Activated CD4-positive, alpha-beta T cell treated with anti-CD3 and anti-CD28 coated beads for 36 hours (primary cell): ENCODE measurements at regions not wholly inside any gene's neighbourhood (a gene's known extent, or its start where the extent isn't known, plus 50 kb on each side); places are given as distances from the start of the nearest gene placed in this dataset.
"Not testable (repeated sequence)": the region's sequence is repeated elsewhere in the genome, so short reads cannot be mapped to it uniquely, and the experiment has no call there.

Source experiments
- ATAC-seq: fragments of 200-7000 bp; cut with Tn5 transposase; one replicate; pipeline ENCODE4 v1.10.0; 2021; ENCODE audit warnings: mild to moderate bottlenecking, moderate library complexity
- CTCF ChIA-PET: fragments of 350-600 bp; sonication (Branson Sonifier 250); formaldehyde crosslinking; loops from one replicate; lab custom pipeline; 2021; ENCODE audit warnings: antibody characterized with exemption; lab: Charles Lee
- POLR2A ChIA-PET: fragments of 350-600 bp; sonication (Branson Sonifier 250); formaldehyde crosslinking; loops from one replicate; lab custom pipeline; 2021; ENCODE audit warnings: antibody characterized with exemption, inconsistent platforms; lab: Charles Lee
- DNase-seq: peaks from one replicate; pipeline ENCODE4 v3.0.0-alpha.2; 2020
- H3K27ac Mint-ChIP-seq: one replicate; pipeline ENCODE4 v1.8.0; 2021; ENCODE audit warnings: mixed read lengths
- H3K27me3 Mint-ChIP-seq: one replicate; pipeline ENCODE4 v1.8.0; 2021; ENCODE audit warnings: mixed read lengths
- H3K36me3 Mint-ChIP-seq: one replicate; pipeline ENCODE4 v1.8.0; 2021; ENCODE audit warnings: low read depth, mixed read lengths
- H3K4me1 Mint-ChIP-seq: one replicate; pipeline ENCODE4 v1.8.0; 2021; ENCODE audit warnings: mixed read lengths
- H3K4me3 Mint-ChIP-seq: one replicate; pipeline ENCODE4 v1.8.0; 2021; ENCODE audit warnings: mild to moderate bottlenecking, moderate library complexity, mixed read lengths
- H3K9me3 Mint-ChIP-seq: one replicate; pipeline ENCODE4 v1.8.0; 2021; ENCODE audit warnings: low read depth, mixed read lengths
- intact Hi-C, 2 experiments: fragments of 100-400 bp; cut with DNase I in 1 of 2; cut with micrococcal nuclease in 1 of 2; formaldehyde crosslinking; loops; one replicate each; pipeline versions ENCODE4 v1.14.2 to v1.15.1; 2022 to 2024; cut with DNase I, micrococcal nuclease

GRCh38 chr21:6068098-6068831, 4453.1 kb upstream of the TPTE start:
- CTCF ChIA-PET: not testable (repeated sequence)

GRCh38 chr21:6070213-6070612, 4451.2 kb upstream of the TPTE start:
- DNase-seq, POLR2A ChIA-PET, intact Hi-C loops, H3K27me3 Mint-ChIP-seq, CTCF ChIA-PET, H3K4me1 Mint-ChIP-seq, H3K9me3 Mint-ChIP-seq, H3K36me3 Mint-ChIP-seq, ATAC-seq: not testable (repeated sequence)
- peak overlapping the region; percentile 26 for H3K4me3 Mint-ChIP-seq
- peak overlapping the region; percentile 56 for H3K27ac Mint-ChIP-seq

More at GRCh38 chr21:6068098-6068831, 4453.1 kb upstream of the TPTE start:
- DNase-seq, POLR2A ChIA-PET, H3K27ac Mint-ChIP-seq, H3K4me3 Mint-ChIP-seq, intact Hi-C loops, H3K27me3 Mint-ChIP-seq, H3K4me1 Mint-ChIP-seq, H3K36me3 Mint-ChIP-seq, ATAC-seq, H3K9me3 Mint-ChIP-seq: not testable (repeated sequence)

DNA sequence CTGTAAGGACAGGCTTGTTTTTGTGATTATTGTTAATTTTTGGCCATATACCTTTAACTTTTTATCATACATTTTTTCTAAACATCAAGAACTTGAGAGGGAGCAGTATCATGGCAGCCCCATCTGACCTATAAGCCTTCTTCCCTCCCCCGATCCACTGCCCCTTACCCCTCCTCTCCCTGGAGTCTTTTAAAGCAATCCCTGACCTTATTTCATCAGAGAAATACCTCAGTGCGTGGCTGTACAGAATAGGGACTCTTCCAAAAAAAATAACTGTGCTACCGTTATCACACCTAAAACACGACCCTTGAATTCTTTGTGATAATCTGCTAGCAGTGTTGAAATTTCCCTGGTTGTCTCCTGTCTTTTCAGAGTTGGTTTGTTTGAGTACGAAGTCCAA, 4448.7 kb upstream of the TPTE start:
- H3K27me3 Mint-ChIP-seq, H3K4me3 Mint-ChIP-seq, H3K27ac Mint-ChIP-seq, H3K4me1 Mint-ChIP-seq, H3K36me3 Mint-ChIP-seq, intact Hi-C loops, H3K9me3 Mint-ChIP-seq, CTCF ChIA-PET, DNase-seq, POLR2A ChIA-PET, ATAC-seq: not testable (repeated sequence)

- H3K36me3 Mint-ChIP-seq, H3K27ac Mint-ChIP-seq, H3K27me3 Mint-ChIP-seq, H3K9me3 Mint-ChIP-seq, DNase-seq, CTCF ChIA-PET, ATAC-seq, H3K4me1 Mint-ChIP-seq, intact Hi-C loops, POLR2A ChIA-PET, H3K4me3 Mint-ChIP-seq: not testable (repeated sequence)
These were observed 4447.2 kb upstream of the TPTE start for GRCh38 chr21:6073993-6074705.

- ATAC-seq, DNase-seq, intact Hi-C loops, H3K4me1 Mint-ChIP-seq, H3K9me3 Mint-ChIP-seq, CTCF ChIA-PET, POLR2A ChIA-PET, H3K36me3 Mint-ChIP-seq, H3K27ac Mint-ChIP-seq, H3K27me3 Mint-ChIP-seq, H3K4me3 Mint-ChIP-seq: not testable (repeated sequence)
These were observed 4446.4 kb upstream of the TPTE start for GRCh38 chr21:6074935-6075334.

GRCh38 chr21:6075627-6076208, 4445.7 kb upstream of the TPTE start:
- H3K27me3 Mint-ChIP-seq, intact Hi-C loops, H3K4me1 Mint-ChIP-seq, CTCF ChIA-PET, H3K4me3 Mint-ChIP-seq, DNase-seq, H3K9me3 Mint-ChIP-seq, H3K27ac Mint-ChIP-seq, ATAC-seq, H3K36me3 Mint-ChIP-seq, POLR2A ChIA-PET: not testable (repeated sequence)

- H3K27me3 Mint-ChIP-seq, H3K27ac Mint-ChIP-seq, H3K9me3 Mint-ChIP-seq, CTCF ChIA-PET, intact Hi-C loops, H3K4me1 Mint-ChIP-seq, DNase-seq, H3K4me3 Mint-ChIP-seq, POLR2A ChIA-PET, ATAC-seq, H3K36me3 Mint-ChIP-seq: not testable (repeated sequence)
These were observed 4444.0 kb upstream of the TPTE start for GRCh38 chr21:6077358-6077757.

GRCh38 chr21:6078902-6079301, 4442.5 kb upstream of the TPTE start:
- H3K36me3 Mint-ChIP-seq, CTCF ChIA-PET, H3K27me3 Mint-ChIP-seq, H3K4me3 Mint-ChIP-seq, POLR2A ChIA-PET, DNase-seq, H3K9me3 Mint-ChIP-seq, intact Hi-C loops, H3K27ac Mint-ChIP-seq, ATAC-seq, H3K4me1 Mint-ChIP-seq: not testable (repeated sequence)

DNA sequence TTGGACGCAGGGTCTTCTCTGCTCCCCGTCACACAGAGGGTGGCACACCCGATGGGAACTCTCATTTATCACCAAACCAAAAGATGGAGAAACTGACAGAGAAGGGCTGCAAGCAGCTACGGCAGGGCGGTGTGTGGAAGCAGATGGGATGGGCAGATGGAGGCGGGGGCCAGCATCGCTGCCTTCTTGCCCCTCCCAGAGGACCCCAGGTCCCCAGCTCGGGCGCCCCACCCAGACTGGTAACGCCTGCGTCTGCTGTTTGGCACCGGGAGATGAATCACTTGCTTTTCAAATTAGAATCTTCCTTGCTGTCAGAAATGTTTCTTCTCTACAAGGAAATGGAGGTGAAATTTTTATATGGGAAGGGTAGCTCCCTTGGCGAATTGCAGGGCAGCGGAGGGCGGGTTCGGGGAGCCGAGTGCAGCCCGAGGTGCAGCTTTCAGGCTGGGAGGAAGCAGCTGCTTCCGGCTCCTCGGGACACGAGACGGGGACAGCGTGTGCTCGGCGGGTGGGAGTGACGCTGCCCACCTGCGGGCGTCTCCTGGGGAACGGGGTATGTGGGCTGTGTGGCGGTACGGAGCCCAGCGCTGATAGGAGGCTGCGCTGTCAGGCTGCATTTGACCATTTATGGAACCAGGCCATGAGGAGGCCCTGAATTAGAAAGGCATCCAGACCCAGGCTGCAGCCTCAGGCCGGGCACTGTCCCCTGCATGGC, 4440.3 kb upstream of the TPTE start:
- intact Hi-C loops, DNase-seq, POLR2A ChIA-PET, H3K4me3 Mint-ChIP-seq, H3K36me3 Mint-ChIP-seq, CTCF ChIA-PET, H3K27ac Mint-ChIP-seq, H3K27me3 Mint-ChIP-seq, H3K9me3 Mint-ChIP-seq, H3K4me1 Mint-ChIP-seq: not testable (repeated sequence)
- ATAC-seq: peak; percentile 42

- CTCF ChIA-PET: not testable (repeated sequence)
These were observed 4439.2 kb upstream of the TPTE start for GRCh38 chr21:6082166-6082565.

DNA sequence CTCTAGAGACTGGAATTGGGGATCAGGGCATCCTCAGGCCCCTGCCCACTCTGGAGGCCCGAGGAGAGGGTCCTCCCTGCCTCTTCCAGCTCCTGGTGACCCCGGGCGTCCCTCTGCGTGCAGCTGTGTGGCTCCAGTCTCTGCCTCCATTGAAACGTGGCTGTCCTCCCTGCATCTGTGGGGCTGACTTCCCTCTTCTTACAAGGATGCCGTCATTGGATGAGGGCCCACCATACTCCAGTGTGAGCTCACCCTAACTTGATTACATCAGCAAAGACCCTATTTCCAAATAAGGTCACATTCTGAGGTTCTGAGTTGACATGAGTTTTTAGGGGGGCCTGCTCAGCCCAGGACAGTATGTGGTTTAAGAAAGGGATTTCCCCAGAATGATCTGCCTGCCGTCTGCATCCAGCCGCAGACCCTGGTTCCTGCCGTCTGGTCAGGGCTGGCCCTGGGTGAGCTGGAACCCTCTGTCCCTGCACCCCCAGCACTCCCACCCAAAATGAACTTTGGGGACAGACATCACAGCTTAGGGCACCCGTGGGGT, 4437.7 kb upstream of the TPTE start:
- intact Hi-C loops, H3K36me3 Mint-ChIP-seq, ATAC-seq, H3K9me3 Mint-ChIP-seq, H3K4me3 Mint-ChIP-seq, H3K27ac Mint-ChIP-seq, DNase-seq, CTCF ChIA-PET, POLR2A ChIA-PET, H3K27me3 Mint-ChIP-seq, H3K4me1 Mint-ChIP-seq: not testable (repeated sequence)

More at GRCh38 chr21:6082166-6082565, 4439.2 kb upstream of the TPTE start:
- H3K27me3 Mint-ChIP-seq, intact Hi-C loops, H3K36me3 Mint-ChIP-seq, POLR2A ChIA-PET, H3K9me3 Mint-ChIP-seq, H3K4me3 Mint-ChIP-seq, H3K27ac Mint-ChIP-seq, DNase-seq, ATAC-seq, H3K4me1 Mint-ChIP-seq: not testable (repeated sequence)
